Activated CD8-positive, alpha-beta memory T cell treated with anti-CD3 and anti-CD28 coated beads for 36 hours (primary cell): ENCODE measurements at regions not wholly inside any gene's neighbourhood (a gene's known extent, or its start where the extent isn't known, plus 50 kb on each side); places are given as distances from the start of the nearest gene placed in this dataset.
"Not testable (repeated sequence)": the region's sequence is repeated elsewhere in the genome, so short reads cannot be mapped to it uniquely, and the experiment has no call there.

Experiments used
- CTCF ChIA-PET: fragments of 350-600 bp; sonication (Branson Sonifier 250); formaldehyde crosslinking; loops from one replicate; lab custom pipeline; 2021; ENCODE audit warnings: antibody characterized with exemption; lab: Charles Lee
- POLR2A ChIA-PET: fragments of 350-600 bp; sonication (Branson Sonifier 250); formaldehyde crosslinking; loops from one replicate; lab custom pipeline; 2021; ENCODE audit warnings: antibody characterized with exemption; lab: Charles Lee

GRCh38 chr21:29396951-29397455, 98.3 kb downstream of the BACH1 start:
- ChIA-PET CTCF (no interaction called here), POLR2A (no interaction called here)

- ChIA-PET CTCF (no interaction called here), POLR2A (no interaction called here)
These were observed 104.6 kb downstream of the BACH1 start for GRCh38 chr21:29403301-29403700.

DNA sequence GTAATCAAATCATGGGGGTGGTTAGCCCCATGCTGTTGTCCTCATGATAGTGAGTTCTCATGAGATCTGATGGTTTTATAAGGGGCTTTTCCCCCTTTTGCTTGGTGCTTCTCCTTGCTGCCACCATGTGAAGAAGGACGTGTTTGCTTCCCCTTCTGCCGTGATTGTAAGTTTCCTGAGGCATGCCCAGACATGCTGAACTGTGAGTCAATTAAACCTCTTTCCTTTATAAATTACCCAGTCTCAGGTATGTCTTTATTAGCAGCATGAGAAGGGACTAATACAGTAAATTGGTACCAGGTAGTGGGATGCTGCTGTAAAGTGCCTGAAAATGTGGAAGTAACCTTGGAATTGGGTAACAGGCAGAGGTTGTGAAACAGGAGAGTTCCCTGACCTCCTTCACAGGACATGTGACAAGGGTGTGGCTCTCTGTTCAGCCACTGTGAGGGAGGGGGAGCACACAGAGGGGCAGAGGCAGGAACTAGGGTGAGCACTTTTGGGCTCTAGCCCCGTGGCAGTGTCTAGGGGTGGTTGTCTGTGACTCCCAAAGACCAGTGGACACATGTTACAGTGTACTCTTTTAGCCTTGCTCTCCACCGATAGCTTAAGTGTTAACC, 105.3 kb downstream of the BACH1 start:
- POLR2A ChIA-PET: no interaction called here

DNA sequence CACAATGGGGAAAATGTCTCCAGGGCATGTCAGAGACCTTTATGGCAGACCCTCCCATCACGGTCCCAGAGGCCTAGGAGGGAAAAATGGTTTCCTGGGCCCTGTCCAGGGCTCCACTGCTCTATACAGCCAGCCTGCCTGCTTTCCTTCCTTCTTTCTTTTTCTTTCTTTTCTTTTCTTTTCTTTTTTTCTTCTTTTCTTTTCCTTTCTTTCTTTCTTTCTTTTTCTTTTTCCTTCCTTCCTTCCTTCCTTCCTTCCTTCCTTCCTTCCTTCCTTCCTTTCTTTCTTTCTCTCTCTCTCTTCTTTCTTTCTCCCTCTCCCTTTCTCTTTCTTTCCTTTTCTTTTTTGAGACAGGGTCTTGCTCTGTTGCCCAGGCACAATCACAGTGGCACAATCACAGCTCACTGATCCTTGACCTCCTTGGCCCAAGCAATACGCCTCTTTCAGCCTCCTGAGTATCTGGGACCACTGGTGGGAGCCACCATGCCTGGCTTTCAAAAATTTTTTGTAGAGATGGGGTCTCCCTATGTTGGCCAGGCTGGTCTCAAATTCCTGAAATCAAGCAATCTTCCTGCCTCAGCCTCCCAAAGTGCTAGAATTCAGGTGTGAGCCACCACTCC, 106.9 kb downstream of the BACH1 start:
- POLR2A ChIA-PET: no interaction called here

More for the DNA sequence above, 105.3 kb downstream of the BACH1 start:
- CTCF ChIA-PET: no interaction called here

DNA sequence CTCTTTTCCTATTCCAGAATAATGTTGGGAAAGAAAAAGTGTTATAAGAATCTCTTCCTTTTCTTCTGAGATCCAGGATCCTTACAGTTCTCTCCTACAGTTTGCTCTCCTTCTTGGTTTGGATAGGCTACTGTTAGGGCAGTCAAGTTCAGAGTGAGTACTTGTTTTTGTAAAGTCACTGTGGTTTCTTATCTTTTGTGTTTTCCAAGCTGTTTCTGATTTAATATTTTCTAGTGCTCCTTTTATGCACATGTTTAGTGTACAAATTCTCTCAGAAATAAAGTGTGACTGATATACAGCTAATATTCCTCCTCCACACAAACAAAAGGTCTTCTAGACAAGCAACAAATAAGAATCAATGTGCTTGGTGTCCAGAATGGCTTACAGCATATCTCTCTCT, 107.7 kb downstream of the BACH1 start:
- ChIA-PET CTCF (no interaction called here), POLR2A (no interaction called here)

More for the DNA sequence above, 106.9 kb downstream of the BACH1 start:
- CTCF ChIA-PET: no interaction called here

DNA sequence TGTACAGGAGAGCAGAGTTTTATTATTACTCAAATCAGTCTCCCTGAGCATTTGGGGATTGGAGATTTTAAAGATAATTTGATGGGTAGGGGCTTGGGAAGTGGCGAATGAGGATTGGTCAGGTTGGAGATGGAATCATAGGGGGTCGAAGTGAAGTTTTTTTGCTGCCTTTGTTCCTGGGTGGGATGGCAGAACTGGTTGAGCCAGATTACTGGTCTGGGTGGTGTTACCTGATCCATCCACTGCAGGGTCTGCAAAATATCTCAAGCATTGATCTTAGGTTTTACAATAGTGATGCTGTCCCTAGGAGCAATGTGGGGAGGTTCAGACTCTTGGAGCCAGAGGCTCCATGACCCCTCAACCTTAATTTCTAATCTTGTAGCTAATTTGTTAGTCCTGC, 108.8 kb downstream of the BACH1 start:
- POLR2A ChIA-PET: no interaction called here

GRCh38 chr21:29413683-29414082, 115.0 kb downstream of the BACH1 start:
- POLR2A ChIA-PET: interaction anchor here (0.7 kb wide), 1 partner anchor 285 kb away, joined by 9 read pairs; no protein-coding TSS in a partner anchor
- CTCF ChIA-PET: no interaction called here

More for the DNA sequence above, 108.8 kb downstream of the BACH1 start:
- CTCF ChIA-PET: no interaction called here

DNA sequence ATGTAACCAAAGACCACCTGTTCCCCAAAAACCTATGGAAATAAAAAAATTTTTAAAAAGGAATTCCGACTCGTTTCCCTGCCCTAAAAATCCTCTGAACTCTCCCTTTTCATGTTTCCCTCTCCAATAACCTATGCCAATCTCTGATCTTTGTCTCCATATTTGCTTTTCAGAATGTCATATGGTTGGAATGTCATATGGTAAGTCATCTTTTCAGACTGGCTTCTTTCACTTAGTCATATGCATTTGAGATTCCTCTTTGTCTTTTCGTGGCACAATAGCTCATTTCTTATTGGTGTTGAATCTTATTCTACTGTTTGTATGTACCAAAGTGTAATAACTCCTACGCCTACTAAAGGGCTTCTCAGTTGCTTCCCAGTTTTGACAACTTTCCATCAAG, 117.5 kb downstream of the BACH1 start:
- ChIA-PET CTCF (no interaction called here), POLR2A (interaction anchor here (0.6 kb wide), 1 partner anchor 34 kb away, joined by 5 read pairs; no protein-coding TSS in a partner anchor)

DNA sequence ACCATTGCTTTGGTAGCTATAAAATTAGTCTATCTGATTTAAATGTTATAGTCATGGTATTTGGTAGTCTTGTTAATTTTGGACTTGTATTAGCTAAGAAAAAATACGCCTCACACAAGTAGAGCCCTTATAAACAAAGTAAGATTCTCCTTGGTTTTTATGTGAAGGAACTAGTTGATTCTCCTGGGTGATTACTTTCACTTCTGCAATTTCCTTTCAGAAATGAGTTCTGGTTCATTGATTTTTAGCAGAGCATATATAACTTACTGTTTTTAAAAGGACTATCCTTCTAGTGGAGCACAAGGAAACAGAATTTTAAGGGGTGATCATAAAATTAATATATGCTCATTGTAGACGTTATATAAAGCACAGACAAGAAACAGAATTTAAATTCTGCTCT, 120.1 kb downstream of the BACH1 start:
- CTCF ChIA-PET: no interaction called here
- POLR2A ChIA-PET: no interaction called here

DNA sequence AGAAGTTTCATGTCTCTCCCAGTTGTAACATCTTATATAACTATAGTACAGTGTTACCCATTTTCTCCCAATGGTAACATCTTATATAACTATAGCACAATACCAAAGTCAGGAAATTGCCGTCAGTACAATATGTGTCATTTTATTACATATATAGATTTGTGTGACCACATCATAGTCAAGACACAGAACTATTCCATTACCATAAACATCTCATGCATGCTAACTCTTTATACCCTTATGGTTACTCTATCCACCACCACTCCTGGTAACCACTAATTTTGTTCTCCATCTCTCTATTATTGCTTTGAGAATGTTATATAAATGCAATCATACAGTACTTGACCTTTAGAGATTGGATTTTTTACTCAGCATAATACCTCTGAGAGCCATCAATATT, 120.7 kb downstream of the BACH1 start:
- CTCF ChIA-PET: no interaction called here

GRCh38 chr21:29423099-29423870, 124.6 kb downstream of the BACH1 start:
- CTCF ChIA-PET: no interaction called here
- POLR2A ChIA-PET: no interaction called here

More for the DNA sequence above, 120.7 kb downstream of the BACH1 start:
- POLR2A ChIA-PET: no interaction called here

GRCh38 chr21:29424728-29425127, 126.0 kb downstream of the BACH1 start:
- POLR2A ChIA-PET: no interaction called here

DNA sequence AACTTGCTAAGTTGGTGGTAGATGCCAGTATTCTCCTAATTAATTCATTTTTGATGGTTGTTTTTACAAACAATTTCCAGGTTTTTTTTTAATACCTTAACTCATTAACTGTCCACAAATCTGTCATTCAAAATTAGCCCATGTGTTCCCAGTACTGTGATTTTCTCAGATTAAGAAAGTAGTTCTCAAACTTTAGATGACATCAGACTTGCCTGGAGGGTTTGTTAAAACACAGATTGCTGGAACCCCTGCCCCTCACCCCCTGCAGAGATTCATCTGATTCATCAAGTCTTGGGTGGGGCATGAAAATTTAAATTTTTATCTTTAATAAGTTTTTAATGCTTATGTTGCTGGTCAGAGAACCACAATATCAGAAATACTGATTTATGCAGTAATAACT, 130.5 kb downstream of the BACH1 start:
- CTCF ChIA-PET: no interaction called here

More at GRCh38 chr21:29424728-29425127, 126.0 kb downstream of the BACH1 start:
- CTCF ChIA-PET: no interaction called here

DNA sequence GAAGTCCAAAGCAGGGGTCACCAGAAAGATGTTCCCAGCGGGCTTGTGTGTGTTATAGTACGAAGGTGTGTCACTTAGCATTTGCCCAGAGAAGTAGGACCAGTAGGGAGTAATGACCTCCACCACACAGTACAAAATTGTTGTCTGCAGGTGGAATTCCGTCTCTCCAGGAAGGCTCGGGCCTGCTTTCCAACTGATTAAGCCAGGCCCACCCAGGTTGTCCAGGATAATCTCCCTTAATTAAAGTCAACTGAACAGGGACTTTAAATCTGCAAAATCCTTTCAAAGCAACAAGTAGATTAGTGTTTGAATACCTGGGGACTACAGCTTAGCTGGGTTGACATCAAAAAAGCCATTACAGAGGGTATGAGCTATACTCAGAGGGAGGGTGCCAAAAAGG, 131.3 kb downstream of the BACH1 start:
- ChIA-PET CTCF (no interaction called here), POLR2A (no interaction called here)

More for the DNA sequence above, 130.5 kb downstream of the BACH1 start:
- POLR2A ChIA-PET: no interaction called here

GRCh38 chr21:29430576-29430975, 131.9 kb downstream of the BACH1 start:
- POLR2A ChIA-PET: no interaction called here

DNA sequence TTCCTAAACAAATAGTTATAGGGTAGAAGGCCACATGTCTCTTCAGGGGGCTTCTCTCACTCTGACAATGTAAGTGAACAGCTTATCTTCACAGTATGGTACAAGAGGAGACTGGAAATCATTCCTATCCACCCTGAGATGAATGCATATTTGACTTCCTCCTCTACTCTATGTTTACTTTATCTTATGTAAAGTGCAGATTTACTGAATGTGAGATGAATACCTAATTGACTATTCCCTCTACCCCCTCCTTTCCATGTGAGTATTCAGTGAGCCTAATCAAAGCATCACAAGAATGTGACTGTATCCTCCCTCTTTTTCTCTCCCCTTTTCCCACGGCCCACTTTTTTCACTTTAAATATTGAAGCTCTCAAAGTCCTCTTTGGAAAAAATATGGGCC, 132.5 kb downstream of the BACH1 start:
- CTCF ChIA-PET: no interaction called here
- POLR2A ChIA-PET: no interaction called here

More at GRCh38 chr21:29430576-29430975, 131.9 kb downstream of the BACH1 start:
- CTCF ChIA-PET: no interaction called here

- POLR2A ChIA-PET: no interaction called here
- CTCF ChIA-PET: no interaction called here
These were observed 133.0 kb downstream of the BACH1 start for GRCh38 chr21:29431680-29432079.

DNA sequence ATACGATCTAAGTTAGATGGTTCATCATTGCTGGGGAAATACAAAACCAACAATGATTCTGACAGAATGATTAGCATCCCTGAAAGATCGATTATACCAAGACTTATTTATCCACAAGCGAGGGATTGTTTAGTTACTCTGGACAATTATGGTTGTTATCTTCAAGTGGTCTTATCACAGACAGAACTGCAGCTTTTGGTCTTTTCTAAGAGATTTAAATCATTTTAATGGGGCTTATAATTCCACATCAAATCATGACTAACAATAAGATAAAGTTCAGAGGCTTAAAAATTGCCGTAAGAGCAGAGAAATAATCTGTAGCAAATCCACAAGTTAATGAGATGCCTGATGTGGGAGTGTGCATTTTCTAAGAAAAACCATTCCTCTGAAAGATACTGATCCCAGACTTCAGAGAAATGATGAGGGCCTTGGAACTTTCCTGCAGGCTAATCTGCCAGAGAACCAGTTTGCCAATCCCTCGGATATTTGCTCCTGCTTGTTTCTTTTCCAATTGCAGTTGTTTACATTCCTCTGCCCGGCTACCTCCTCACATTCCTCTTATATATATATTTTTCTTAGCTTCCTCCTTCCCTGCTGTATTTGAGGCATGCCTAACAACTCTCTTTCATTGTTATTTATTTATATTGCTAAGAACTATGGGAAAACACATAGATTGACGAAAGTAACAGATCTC, 134.8 kb downstream of the BACH1 start:
- ChIA-PET CTCF (no interaction called here), POLR2A (no interaction called here)

DNA sequence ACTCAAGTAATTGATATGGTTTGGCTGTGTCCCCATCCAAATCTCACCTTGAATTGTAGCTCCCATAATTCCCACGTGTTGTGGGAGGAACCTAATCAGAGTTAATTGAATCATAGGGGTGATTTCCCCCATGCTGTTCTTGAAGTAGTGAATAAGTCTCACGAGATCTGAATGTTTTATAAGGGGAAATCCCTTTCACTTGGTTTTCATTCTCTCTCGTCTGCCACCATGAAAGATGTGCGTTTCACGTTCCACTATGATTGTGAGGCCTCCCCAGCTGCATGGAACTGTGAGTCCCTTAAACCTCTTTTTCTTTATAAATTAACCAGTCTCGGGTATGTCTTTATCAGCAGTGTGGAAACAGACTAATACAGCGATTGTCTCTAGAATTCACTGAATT, 135.4 kb downstream of the BACH1 start:
- CTCF ChIA-PET: no interaction called here

DNA sequence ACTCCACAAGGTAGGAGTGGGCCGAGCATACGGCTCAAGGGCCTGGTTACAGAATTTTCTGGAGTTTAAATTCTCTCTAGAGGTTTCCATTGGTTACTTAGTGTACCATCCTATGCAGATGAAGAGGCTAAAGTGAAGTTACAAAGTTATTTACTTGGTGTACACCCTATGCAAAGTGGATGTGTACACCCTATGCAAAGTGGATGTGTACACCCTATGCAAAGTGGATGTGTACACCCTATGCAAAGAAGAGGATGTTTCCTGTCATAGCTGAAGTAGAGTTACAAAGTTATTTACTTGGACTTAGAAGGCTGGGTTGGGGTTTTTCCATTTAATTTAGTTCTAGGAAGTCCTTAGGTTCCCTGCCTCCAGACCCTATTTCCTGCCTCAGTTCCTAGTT, 136.3 kb downstream of the BACH1 start:
- CTCF ChIA-PET, POLR2A ChIA-PET: not testable (repeated sequence)

More for the DNA sequence above, 135.4 kb downstream of the BACH1 start:
- POLR2A ChIA-PET: no interaction called here
